ENCODE measurements at regions not wholly inside any gene's neighbourhood (a gene's known extent, or its start where the extent isn't known, plus 50 kb on each side); places are given as distances from the start of the nearest gene placed in this dataset.
"Not testable (repeated sequence)": the region's sequence is repeated elsewhere in the genome, so short reads cannot be mapped to it uniquely, and the experiment has no call there.

GRCh38 chr13:62418872-62419271 is 1003.2 kb upstream of the PCDH20 start:
- DNase-seq: no peak

GRCh38 chr13:62418376-62418775 is 1002.7 kb upstream of the PCDH20 start:
- DNase-seq (no peak), ATAC-seq (no peak)
- intact Hi-C loops (cut with DNase I, micrococcal nuclease): no loop called here
- Histone ChIP-seq H3K4me1 (ENCODE audit: low read depth) (no peaks in the 10 kb centered on the region), H3K36me3 (ENCODE audit: low read depth) (no peaks in the 10 kb centered on the region), H3K4me3 (no peak overlapping the region), H3K9me3 (peaks cover 5% of the 10 kb centered on the region)
- TF ChIP-seq CTCF (IDR thresholded peaks at IDR 0.05): no peak

More at GRCh38 chr13:62418872-62419271, 1003.2 kb upstream of the PCDH20 start:
- intact Hi-C loops (cut with DNase I, micrococcal nuclease): no loop called here
- Histone ChIP-seq H3K9me3 (peaks cover 5% of the 10 kb centered on the region), H3K4me1 (ENCODE audit: low read depth) (no peaks in the 10 kb centered on the region), H3K4me3 (no peak overlapping the region), H3K36me3 (ENCODE audit: low read depth) (no peaks in the 10 kb centered on the region)
- no peak for TF ChIP-seq CTCF (IDR thresholded peaks at IDR 0.05)
- ATAC-seq: no peak

GRCh38 chr13:62407871-62408270 is 992.2 kb upstream of the PCDH20 start:
- no peaks in the 10 kb centered on the region for H3K36me3 ChIP-seq (ENCODE audit: low read depth)
- no peak for DNase-seq
- H3K4me1 ChIP-seq (ENCODE audit: low read depth): no peaks in the 10 kb centered on the region
- no peak for TF ChIP-seq CTCF (IDR thresholded peaks at IDR 0.05)
- H3K4me3 ChIP-seq: no peak overlapping the region
- intact Hi-C loops (cut with DNase I, micrococcal nuclease): no loop called here
- no peak for ATAC-seq
- peaks cover 41% of the 10 kb centered on the region for H3K9me3 ChIP-seq

GRCh38 chr13:62388515-62388914 is 972.9 kb upstream of the PCDH20 start:
- H3K36me3 ChIP-seq (ENCODE audit: low read depth): no peaks in the 10 kb centered on the region
- no peak for ATAC-seq
- TF ChIP-seq CTCF (IDR thresholded peaks at IDR 0.05): no peak
- no peak for DNase-seq
- H3K9me3 ChIP-seq: peaks cover 10% of the 10 kb centered on the region
- intact Hi-C loops (cut with DNase I, micrococcal nuclease): no loop called here
- no peak overlapping the region for H3K4me3 ChIP-seq
- H3K4me1 ChIP-seq (ENCODE audit: low read depth): no peaks in the 10 kb centered on the region

- ATAC-seq: no peak
- no peak for TF ChIP-seq CTCF (IDR thresholded peaks at IDR 0.05)
- H3K4me3 ChIP-seq: no peak overlapping the region
- peaks cover 11% of the 10 kb centered on the region for H3K9me3 ChIP-seq
- no peaks in the 10 kb centered on the region for H3K4me1 ChIP-seq (ENCODE audit: low read depth)
- no peak for DNase-seq
- no peaks in the 10 kb centered on the region for H3K36me3 ChIP-seq (ENCODE audit: low read depth)
- intact Hi-C loops (cut with DNase I, micrococcal nuclease): no loop called here
Measured at GRCh38 chr13:62387647-62388046, 972.0 kb upstream of the PCDH20 start.

- H3K36me3 ChIP-seq (ENCODE audit: low read depth); ATAC-seq; H3K4me3 ChIP-seq; DNase-seq; intact Hi-C loops (cut with DNase I, micrococcal nuclease); H3K4me1 ChIP-seq (ENCODE audit: low read depth): not testable (repeated sequence)
- H3K9me3 ChIP-seq: peaks cover 18% of the 10 kb centered on the region
Measured at GRCh38 chr13:62379241-62379640, 963.6 kb upstream of the PCDH20 start.

Measured in mucosa of descending colon (tissue), 3 donors.